H1 (cell line): ENCODE measurements at regions not wholly inside any gene's neighbourhood (a gene's known extent, or its start where the extent isn't known, plus 50 kb on each side); places are given as distances from the start of the nearest gene placed in this dataset.

Source experiments
- CREB1 ChIP-seq: IDR thresholded peaks from 2 replicates; pipeline ENCODE4 v1.6.1; 2012; ENCODE audit warnings: inconsistent platforms
- POLR2A ChIP-seq, 2 experiments: IDR thresholded peaks; 1 replicate in 1 of 2; 2 replicates in 1 of 2; pipeline ENCODE4 v1.6.1; 2011; ENCODE audit warnings: low read depth in 2 of 2, low read length in 2 of 2, mild to moderate bottlenecking in 2 of 2; ENCODE audit errors: control extremely low read depth in 1 of 2
- POLR2AphosphoS5 ChIP-seq: IDR thresholded peaks from 2 replicates; pipeline ENCODE4 v1.6.1; 2011; ENCODE audit warnings: low read depth, low read length
- SIRT6 ChIP-seq: IDR thresholded peaks from one replicate; pipeline ENCODE4 v1.7.1; 2012; ENCODE audit warnings: low read length, inconsistent platforms
- SP1 ChIP-seq: IDR thresholded peaks from 2 replicates; pipeline ENCODE4 v1.6.1; 2011; ENCODE audit warnings: low read depth, low read length
- TF ChIP-seq, protein P1 (sequence below), 3 experiments: IDR thresholded peaks; 1 replicate in 2 of 3; 2 replicates in 1 of 3; pipeline versions ENCODE4 v1.5.1 to v1.6.1; 2011; ENCODE audit warnings: low read length in 3 of 3, mild to moderate bottlenecking in 3 of 3, inconsistent platforms in 2 of 3, low read depth in 1 of 3, moderate library complexity in 1 of 3; ENCODE audit not compliant: insufficient read depth in 1 of 3; ENCODE audit errors: control extremely low read depth in 1 of 3
- TF ChIP-seq, protein P2 (sequence below): IDR thresholded peaks from 2 replicates; pipeline ENCODE4 v1.6.1; 2012; ENCODE audit warnings: inconsistent platforms

DNA sequence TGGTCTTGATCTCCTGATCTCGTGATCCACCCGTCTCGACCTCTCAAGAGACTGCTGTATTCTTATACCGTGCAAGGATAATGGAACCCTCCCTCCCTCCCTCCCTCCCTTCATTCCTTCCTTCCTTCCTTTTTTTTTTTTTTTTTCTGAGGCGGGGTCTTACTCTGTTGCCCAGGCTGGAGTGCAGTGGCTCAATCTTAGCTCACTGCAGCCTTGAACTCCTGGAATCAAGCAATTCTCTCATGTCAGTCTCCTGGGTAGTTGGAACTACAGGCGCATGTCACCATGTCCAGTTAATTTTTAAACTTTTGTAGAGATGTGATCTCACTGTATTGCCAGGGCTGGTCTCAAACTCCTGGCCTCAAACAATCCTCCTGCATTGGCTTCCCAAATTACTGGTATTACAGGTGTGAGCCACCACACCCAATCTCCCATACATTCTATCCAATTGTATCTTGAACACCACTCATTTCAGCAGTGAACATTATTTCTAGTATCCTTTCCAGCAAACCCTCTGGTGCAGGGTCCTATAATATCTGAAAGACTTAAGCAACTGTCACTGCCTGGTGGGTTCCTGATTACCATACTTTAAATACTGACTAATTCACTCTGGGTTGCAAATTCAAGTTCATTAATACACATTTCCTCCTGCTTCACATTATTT is 210.0 kb upstream of the ZNF217 start:
- TF ChIP-seq SP1 (no peak), POLR2AphosphoS5 (no peak), POLR2A (IDR thresholded peaks at IDR 0.05; ENCODE audit: control extremely low read depth in 1 of 2, low read depth in 2 of 2, low read length in 2 of 2) (no peak), CREB1 (no peak), SIRT6 (no peak)
- TF ChIP-seq, protein P1, sequence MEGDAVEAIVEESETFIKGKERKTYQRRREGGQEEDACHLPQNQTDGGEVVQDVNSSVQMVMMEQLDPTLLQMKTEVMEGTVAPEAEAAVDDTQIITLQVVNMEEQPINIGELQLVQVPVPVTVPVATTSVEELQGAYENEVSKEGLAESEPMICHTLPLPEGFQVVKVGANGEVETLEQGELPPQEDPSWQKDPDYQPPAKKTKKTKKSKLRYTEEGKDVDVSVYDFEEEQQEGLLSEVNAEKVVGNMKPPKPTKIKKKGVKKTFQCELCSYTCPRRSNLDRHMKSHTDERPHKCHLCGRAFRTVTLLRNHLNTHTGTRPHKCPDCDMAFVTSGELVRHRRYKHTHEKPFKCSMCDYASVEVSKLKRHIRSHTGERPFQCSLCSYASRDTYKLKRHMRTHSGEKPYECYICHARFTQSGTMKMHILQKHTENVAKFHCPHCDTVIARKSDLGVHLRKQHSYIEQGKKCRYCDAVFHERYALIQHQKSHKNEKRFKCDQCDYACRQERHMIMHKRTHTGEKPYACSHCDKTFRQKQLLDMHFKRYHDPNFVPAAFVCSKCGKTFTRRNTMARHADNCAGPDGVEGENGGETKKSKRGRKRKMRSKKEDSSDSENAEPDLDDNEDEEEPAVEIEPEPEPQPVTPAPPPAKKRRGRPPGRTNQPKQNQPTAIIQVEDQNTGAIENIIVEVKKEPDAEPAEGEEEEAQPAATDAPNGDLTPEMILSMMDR (IDR thresholded peaks at IDR 0.05; ENCODE audit: control extremely low read depth in 1 of 3, insufficient read depth in 1 of 3, low read depth in 1 of 3, low read length in 3 of 3) = no peak
- TF ChIP-seq, protein P2, sequence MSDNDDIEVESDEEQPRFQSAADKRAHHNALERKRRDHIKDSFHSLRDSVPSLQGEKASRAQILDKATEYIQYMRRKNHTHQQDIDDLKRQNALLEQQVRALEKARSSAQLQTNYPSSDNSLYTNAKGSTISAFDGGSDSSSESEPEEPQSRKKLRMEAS = no peak
